Epidermal melanocyte (primary cell): ENCODE measurements at regions not wholly inside any gene's neighbourhood (a gene's known extent, or its start where the extent isn't known, plus 50 kb on each side); places are given as distances from the start of the nearest gene placed in this dataset.

ENCODE experiments used
- DNase-seq: peaks from one replicate; pipeline ENCODE4 v3.0.0; 2011; ENCODE audit warnings: low spot score; ENCODE audit not compliant: insufficient read length

DNA sequence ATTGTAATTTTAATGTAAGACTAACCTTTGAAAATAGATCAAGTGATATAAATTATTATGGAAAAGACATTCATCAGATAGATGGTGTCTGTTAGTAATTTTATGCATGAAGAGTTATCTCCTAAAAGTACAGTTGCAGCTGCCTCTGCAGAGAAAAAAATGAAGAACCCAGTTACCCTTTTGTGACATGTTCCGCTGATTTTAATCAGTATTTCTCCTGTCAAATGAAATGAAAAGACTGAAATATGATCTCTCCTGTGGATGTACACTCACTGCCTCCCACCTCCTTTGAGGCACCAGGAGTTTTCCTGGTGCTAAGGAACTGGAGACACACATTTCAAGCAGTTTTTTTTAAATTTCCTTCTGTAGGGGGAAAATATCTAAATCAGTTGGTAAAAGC, 277.4 kb downstream of the KIF4B start:
- no peak for DNase-seq

DNA sequence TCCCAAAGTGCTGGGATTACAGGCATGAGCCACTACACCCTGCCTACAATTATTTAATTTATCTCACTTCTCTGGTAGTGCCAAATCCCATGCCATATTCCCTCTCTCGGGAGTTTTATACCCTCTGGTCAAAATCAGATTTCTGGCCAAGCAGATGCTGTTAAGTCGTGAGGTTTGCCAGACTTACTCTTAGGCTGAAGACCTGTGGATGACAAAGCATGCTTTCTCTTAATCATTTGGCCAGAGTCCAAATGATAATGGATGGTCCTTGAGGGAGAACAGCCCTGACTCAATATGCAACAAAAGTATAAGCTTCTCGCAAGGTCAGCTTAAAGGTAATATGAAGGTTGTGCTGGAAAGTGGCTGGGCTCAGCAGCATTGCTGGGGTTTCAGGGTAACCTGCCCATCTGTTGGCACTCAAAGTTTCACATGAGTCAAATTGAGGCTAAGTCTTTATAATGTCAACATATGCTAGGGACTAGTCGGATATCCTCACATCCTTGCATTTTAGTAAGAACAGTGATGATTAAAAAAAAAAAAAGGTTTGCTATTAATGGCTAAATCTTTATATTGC, 280.1 kb downstream of the KIF4B start:
- DNase-seq: no peak

DNA sequence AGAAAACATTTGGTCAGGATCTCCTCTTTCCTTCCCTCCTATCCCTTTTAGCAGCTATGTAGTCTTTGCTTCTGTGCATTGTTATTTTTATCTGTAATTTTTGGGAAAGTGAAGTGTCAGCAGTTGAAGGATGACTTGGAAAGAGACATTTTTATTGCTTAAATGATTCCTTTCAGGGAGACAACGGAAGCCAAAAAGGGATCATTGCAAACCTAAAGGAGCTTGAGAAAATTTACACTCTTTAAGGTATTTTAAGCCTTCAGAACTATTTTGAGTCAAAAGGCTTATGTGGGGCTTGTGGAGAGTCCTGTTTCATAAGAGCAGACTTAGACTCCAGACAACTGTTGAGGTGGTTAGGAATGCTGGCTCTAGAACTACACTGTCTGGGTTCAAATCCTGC, 281.6 kb downstream of the KIF4B start:
- DNase-seq: no peak

DNA sequence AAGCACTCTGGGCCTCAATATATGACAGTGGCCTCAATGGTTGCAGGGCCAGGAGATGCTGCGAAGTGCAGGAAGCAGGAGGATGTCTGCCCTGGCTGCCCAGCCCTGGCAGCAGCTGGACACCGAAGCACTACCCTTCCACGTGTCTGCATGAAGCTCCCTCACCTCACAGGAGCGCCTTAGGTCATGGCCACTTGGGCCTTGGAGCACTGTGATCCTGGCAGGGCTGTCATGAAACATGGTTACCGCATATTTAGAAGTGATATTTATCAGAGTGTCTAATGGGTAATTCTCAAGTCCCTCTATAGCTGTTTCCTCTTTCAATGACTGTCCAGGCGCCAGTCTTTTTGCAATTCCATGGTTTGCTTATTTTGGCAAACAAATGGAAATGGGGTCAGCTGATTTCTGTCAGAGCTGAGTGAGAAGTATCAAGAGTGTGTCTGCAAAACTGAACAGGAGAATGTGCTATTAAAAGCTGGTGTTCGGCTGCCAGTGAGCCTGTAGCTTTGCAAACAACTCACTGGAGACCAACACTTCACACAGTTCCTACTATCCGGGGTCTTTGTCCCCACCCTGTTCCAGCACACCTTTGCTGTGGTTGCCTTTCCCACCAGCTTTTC, 285.9 kb downstream of the KIF4B start:
- no peak for DNase-seq

DNA sequence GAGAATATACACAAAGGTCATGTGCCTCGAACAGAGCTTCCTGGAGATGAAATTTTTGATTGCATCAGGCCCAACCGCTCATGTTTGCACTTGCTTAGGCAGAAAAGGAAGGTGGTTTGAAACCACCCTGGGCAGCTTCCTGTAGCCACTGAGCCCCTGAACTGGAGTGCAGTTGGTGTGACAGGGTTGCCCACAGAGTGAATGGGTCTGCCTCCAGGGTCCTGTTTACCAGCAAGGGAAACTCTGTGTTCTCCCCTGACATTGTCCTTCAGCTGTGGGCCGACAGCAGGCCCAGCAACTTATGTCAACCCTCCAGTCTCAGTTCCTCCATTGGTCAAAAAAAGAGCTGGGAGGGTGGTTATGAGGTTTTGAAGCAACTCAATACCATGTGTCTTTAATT, 289.6 kb downstream of the KIF4B start:
- DNase-seq: no peak

DNA sequence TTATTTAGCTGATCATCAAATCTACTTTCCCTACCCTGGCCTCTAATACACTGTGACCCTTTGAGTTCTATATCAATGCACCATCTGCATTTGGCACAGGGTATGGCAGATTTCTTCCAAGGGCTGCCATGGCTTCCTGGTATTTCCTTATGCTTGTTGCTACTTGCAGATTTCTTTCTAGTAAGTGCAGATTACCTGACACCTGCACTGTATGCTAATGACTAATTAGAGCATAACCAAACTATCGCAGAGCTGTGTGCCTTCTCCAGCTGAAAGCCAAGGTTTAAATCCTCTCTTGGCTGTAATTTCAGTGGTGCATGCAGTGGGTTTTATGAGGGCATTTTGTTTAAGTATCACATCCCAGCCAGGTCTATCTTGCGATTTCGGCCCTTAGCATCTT, 293.7 kb downstream of the KIF4B start:
- no peak for DNase-seq

DNA sequence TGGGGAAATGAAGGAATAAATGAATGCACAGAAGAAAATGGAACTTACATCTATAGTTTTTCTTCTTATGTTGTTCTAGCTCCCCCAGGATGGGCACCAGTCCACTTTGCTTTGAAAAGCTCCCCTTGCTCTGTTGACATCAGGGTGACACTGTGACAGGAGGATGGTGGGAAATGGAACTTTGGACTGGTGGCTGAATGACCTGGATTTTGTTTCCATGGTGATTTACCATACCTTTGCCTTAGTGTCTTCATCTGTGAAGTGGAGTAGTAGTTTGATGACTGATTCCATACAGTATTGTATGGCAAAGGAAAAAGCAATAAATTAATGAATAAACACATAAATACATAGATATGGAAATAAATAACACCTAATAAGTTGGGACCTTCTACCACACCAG, 294.7 kb downstream of the KIF4B start:
- no peak for DNase-seq

DNA sequence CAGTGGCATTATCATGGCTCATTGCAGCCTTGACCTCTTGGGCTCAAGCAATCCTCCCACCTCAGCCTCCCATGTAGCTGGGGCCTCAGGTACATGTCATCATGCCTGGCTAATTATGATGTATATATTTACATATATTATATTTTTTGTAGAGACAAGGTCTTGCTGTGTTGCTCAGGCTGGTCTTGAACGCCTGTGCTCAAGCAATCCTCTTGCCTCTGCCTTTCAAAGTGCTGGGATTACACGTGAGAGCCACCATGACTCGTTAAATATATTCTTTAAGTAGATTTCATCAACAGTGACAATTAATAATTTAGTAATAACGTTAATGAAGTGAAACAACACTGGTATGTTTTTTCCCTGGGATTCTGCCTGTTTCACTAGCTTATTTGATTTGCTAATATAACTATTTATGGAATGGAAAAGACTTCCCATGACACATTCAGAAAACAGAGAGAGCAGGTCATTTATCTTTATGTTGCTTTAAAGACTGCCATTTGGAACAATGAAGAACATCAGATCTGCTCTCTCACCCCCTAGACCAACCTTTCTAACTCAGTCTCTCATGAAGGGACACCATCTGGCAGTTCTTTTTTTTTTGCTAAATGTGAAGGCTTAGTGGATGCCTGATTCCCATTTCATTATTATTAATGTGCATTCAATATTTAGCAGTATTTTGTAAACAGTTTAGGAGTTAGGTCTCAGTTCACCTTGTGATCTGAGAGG, 295.6 kb downstream of the KIF4B start:
- no peak for DNase-seq

DNA sequence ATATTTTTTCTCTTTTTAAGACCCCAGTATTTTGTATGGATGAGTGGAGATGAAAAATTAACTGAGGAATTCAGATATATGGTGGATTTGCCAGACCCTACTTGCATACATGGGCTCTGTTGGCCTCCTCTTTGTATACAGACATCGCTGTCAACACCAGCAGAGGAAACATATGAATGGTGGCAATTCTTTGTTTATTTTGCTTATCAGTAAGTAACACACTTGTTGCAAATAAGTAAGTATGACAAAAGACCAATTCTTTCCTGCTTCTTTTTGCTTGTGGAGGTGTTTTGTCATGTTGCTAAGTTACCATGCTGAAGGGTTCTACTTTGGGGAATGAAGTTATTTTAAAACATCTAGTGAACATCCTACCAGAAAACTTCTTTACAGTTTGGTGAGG, 298.2 kb downstream of the KIF4B start:
- DNase-seq: no peak

DNA sequence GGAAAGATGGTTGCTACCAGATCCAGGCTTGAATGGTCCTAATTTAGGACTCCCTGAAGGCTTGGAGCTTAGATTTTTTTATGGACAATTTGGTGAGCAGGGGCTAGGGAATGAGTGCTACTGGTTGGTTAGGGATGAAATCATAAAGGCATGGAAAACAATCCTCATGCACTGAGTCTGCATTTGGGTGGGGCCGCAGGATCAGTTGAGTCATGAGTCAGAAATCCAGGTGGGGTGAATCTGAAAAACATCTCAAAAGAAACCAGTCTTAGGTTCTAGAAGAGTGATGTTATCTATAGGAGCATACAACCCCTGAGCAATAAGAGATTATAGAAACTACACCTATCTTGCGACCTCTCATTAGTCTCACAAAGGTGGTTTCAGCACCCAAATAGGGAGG, 300.0 kb downstream of the KIF4B start:
- no peak for DNase-seq

DNA sequence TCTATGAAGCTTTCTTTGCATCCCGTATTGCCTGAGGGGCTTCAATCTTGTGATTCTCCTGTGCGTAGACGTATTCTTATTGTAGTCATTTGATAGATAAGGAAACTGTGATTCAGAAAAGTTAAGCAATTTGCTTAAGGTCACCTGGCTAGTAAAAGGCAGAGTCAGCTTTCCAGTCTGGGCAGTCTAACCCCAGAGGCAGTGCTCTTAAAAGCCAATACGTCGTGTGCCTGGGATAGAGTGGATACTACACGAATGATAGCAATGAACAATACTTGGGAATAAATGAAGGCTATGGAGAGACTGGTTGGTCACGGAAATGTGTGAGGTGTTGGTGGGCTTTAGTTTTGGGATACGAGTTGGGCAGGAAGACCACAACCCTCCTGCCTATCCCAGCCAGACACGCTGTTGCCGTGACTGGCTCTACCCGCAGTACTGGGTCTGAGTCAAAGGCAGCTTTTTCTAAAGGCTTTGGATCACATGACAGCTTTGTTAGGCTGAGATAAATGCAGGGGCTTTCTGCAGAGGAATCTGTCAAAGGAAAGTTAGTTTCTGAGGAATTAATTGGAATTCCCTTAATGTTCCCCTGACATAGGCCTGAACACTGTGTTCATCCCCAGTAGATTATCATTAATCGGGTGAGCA, 302.6 kb downstream of the KIF4B start:
- DNase-seq: no peak

DNA sequence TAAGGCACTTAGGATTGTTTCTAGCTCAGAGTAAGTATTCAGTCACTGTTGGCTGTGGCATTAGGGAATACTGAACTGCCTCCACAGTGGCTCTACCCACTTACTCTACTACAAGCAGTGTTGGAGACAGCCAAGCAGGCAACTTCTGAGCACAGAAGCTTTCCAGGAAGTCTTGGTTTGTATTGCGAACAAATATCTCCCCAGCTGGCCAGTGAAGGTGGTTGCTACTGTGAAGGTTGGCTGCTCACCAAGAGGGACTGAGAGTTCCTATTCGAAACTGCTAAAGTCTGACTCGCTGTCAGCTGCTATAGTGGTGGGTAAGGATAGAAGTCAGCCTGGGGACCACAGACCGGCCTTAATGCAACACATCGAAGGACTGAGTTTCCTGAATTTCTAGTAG, 319.1 kb downstream of the KIF4B start:
- DNase-seq: no peak

DNA sequence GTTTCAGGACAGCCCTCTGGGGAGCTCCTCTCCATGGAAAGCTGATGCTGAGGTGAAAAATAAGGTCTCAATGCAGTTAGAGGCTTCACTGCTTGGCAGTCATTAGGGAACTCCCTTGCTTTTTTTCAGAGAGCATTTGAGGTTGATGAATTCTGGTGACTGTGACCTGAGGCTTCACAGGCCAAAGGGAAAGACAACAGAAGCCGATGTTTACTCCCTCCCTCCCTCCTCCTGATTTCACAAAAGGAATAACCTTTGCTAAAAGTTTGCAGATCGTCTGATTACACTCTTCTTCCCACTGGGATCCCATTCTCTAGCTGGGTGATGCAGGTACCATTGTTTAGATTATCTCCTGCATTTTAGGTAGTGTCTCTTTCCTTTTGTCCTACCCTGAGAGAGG, 329.4 kb downstream of the KIF4B start:
- no peak for DNase-seq

DNA sequence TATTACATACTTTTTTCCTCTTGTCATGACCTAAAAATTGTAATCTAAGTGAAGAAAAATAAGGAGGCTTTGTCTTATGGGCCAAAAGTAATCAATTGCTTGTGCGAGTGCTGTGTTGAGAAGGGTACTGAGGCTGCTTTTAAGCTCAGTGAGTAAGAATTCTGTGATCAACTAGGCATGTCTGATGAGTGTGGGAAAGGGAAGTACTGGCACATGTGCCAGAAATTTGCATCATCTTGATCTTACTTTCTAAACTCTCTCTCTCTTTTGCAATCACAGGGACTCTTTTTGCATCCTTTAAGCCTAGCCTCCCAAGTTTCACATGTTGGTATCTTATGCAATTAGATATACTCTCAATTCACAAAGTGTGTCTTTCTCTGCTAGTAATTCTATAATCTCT, 329.9 kb downstream of the KIF4B start:
- DNase-seq: no peak

DNA sequence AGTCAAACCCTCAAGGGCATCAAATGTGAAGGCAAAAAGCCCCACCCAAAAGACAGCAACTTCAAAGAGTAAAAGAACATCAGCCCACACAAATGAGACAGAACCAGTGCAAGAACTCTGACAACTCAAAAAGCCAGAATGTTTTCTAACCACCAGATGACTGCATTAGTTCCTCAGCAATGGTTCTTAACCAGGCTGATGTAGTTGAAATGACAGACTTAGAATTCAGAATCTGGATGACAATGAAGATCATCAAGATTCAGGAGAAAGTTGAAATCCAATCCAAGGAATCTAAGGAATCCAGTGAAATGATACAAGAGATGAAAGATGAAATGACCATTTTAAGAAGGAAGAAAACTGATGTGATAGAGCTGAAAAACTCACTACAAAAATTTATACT, 339.7 kb downstream of the KIF4B start:
- DNase-seq: no peak

DNA sequence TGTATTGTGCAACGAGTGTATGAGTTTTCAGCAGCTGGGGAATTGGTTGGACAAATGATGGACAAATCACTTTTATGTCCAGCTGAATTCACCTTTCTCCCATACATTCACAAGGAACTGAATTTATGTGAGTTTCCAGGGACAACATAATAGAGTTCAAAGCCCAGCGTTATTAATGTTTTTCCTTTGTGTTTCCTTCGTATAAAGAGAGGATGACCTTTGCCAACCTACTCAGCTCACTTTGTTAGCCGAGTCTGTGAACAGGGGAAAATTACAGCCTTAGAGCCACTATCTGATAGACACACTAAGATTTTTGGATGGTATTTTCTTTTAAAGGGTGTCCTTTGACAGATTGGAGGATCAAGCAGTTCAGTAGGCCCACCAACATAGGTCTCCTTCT, 352.5 kb downstream of the KIF4B start:
- DNase-seq: no peak

DNA sequence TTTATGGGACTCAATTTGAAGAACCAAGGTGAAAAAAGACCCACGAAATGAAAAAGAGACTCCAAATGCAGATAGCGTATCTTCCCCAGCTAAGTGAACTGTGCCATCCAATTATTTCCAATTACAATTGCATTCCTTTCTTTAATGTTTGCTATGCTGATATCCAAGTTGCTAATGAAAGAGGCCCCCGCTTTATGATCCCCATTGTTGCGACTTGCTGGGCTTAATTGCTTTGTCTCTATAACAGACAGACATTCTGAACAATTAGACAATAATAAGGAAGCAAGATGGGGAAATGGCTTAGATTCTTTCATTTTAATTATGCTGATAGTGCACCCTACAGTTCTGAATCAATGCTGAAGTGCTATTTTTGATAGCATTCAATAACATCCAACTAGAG, 354.3 kb downstream of the KIF4B start:
- no peak for DNase-seq

DNA sequence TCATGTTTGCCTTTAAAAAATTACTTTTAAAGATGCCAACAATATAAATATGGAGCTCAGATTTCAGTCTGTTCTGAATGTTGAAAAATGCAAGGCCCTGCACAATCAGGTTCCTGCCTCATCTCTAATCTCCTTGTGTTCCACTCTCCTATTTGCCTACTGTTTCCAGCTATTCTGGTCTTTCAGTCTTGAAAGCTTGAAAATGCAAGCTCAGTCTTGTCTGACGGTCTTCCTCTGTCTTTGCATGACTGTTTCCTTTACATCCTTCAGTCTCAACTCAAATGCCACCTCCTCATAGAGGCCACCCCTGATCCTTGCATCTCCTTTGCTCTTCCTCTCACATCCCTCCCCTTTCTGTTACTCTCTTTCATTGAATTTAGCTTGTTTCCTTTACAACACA, 354.9 kb downstream of the KIF4B start:
- DNase-seq: no peak

DNA sequence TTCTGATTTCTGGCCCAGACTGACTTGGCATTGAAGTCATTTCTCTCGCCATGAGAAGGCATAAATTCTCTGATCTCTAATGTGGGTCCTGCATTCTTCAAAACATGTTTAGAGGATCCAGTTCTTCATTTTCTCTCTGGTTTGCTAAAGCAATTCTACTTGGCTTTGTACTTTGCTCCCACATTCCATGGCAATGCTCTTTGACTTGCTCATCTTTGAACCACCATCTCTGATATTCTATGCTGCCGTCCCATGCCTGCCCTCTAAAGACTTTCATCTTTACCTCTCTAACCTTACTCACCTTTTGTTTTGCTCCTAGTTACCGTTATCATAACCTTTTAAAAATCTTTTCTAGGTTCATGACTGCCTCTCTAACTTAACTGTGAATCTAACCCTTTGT, 366.9 kb downstream of the KIF4B start:
- no peak for DNase-seq

DNA sequence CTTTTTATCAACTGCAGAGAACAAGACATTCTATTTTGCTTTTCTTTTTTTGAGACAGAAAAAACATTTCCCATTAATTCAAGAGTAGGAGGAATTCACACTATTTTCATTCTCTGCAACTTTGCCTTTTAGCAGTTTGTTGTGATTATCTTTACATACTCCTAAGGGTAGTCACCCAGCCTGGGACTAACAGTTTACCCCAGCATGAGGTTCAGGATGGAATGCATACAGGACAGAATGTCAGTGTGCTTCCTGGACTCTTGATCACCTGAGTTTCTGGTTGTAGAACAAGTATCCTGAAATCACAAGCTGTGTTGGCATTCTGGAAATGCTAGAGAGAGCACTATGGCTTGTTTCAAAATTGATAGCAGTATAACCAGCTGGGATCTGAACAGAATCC, 368.1 kb downstream of the KIF4B start:
- DNase-seq: no peak

DNA sequence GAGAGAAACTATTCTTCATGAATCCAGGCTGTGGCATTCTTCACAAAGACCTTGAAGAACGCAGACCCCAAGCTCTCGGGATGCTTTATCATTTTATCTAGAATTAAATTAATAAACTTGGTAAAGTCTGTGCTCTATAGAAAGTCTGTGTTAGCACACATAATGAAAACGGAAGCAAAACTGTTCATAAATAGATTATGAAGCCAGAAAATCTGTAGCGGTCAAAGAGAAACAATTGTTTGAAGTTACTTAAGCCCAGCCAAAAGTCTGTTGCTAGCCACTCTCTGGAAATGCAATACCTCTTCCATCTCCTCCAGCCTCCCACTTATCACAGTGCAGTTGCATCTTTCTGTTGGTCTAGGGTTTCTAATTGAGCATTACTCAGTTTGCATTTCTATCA, 375.9 kb downstream of the KIF4B start:
- no peak for DNase-seq

DNA sequence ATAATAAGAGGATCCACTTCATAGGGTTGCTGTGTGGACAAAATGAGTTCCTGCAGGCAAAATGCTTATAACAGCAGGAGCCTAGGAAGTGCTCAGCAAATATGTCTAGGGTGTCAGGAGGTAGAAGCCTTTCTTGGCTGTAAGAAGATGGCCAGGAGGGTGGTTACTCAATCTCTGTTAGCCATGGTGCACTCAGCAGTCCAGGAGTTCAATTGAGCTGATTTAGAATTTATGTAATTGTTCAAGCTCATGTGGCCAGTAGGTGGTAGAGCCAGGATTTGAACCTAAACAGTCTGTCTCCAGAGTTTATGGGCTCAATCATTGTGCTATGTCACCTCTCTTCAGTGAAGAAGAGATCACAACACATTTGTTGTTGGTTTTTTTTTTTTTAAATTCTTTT, 381.2 kb downstream of the KIF4B start:
- DNase-seq: no peak
